ENCODE measurements at regions not wholly inside any gene's neighbourhood (a gene's known extent, or its start where the extent isn't known, plus 50 kb on each side); places are given as distances from the start of the nearest gene placed in this dataset.

GRCh38 chr7:10824154-10824553 lies 149.5 kb upstream of the PHF14 start:
- no peak overlapping the region for H3K9ac ChIP-seq (ENCODE audit: low read length)
- H3K4me1 ChIP-seq (ENCODE audit: insufficient read depth, low read length) = no peaks in the 10 kb centered on the region
- no peak overlapping the region for H2AFZ ChIP-seq (ENCODE audit: low read depth, low read length)
- Mint-ChIP-seq H3K27ac (ENCODE audit: unreplicated experiment) (no peak overlapping the region), H3K9me3 (ENCODE audit: unreplicated experiment) (no peaks in the 10 kb centered on the region), H3K4me3 (ENCODE audit: unreplicated experiment) (no peak overlapping the region), H3K36me3 (ENCODE audit: low read depth, unreplicated experiment) (no peaks in the 10 kb centered on the region), H3K27me3 (ENCODE audit: low read depth, unreplicated experiment) (no peaks in the 10 kb centered on the region), H3K4me1 (ENCODE audit: low read depth, unreplicated experiment) (no peaks in the 10 kb centered on the region)
- H3K79me2 ChIP-seq (ENCODE audit: insufficient read depth, low read length) = no peaks in the 10 kb centered on the region
- DNase-seq (ENCODE audit: low read depth) = no peak
- no peaks in the 10 kb centered on the region for H3K27me3 ChIP-seq (ENCODE audit: insufficient read depth, low read length)
- no peaks in the 10 kb centered on the region for H3K9me3 ChIP-seq (ENCODE audit: insufficient read depth, low read depth, low read length)
- FAIRE-seq = no peak
- TF ChIP-seq EZH2 (IDR thresholded peaks at IDR 0.05; ENCODE audit: insufficient read depth, low read length) = no peak
- TF ChIP-seq, protein P1, sequence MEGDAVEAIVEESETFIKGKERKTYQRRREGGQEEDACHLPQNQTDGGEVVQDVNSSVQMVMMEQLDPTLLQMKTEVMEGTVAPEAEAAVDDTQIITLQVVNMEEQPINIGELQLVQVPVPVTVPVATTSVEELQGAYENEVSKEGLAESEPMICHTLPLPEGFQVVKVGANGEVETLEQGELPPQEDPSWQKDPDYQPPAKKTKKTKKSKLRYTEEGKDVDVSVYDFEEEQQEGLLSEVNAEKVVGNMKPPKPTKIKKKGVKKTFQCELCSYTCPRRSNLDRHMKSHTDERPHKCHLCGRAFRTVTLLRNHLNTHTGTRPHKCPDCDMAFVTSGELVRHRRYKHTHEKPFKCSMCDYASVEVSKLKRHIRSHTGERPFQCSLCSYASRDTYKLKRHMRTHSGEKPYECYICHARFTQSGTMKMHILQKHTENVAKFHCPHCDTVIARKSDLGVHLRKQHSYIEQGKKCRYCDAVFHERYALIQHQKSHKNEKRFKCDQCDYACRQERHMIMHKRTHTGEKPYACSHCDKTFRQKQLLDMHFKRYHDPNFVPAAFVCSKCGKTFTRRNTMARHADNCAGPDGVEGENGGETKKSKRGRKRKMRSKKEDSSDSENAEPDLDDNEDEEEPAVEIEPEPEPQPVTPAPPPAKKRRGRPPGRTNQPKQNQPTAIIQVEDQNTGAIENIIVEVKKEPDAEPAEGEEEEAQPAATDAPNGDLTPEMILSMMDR (IDR thresholded peaks at IDR 0.05; ENCODE audit: insufficient read depth, low read depth, low read length) = no peak
- no peaks in the 10 kb centered on the region for H3K36me3 ChIP-seq (ENCODE audit: insufficient read depth, low read length)
- H3K4me2 ChIP-seq (ENCODE audit: low read length) = no peak overlapping the region
- no peak overlapping the region for H3K27ac ChIP-seq (ENCODE audit: low read depth, low read length)
- no peak overlapping the region for H3K4me3 ChIP-seq (ENCODE audit: insufficient read depth, low read depth, low read length)
- H4K20me1 ChIP-seq (ENCODE audit: insufficient read depth, low read length) = no peaks in the 10 kb centered on the region

DNA sequence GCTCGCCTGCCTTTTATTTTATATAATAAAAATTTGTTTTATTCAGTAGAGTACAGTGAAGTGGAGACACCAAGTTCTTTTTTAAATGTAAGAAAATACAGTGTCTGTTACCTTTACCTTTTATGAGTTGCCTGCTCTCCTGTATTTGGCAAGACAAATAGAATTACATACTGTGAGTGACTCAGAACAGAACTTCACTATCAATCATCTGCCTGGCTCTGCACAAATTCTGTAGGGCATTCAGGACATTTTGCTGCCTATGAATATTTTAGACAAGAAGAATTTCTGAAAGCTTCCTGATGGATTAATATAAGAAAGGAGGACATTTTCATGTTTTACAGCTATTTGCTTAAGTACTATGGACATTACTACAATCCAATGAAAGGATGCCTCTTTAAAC lies 135.4 kb upstream of the PHF14 start:
- Histone ChIP-seq H3K4me2 (ENCODE audit: low read length) (no peak overlapping the region), H3K79me2 (ENCODE audit: insufficient read depth, low read length) (no peaks in the 10 kb centered on the region), H3K36me3 (ENCODE audit: insufficient read depth, low read length) (no peaks in the 10 kb centered on the region), H3K4me3 (ENCODE audit: insufficient read depth, low read depth, low read length) (no peak overlapping the region), H2AFZ (ENCODE audit: low read depth, low read length) (no peak overlapping the region), H3K9me3 (ENCODE audit: insufficient read depth, low read depth, low read length) (no peaks in the 10 kb centered on the region), H3K4me1 (ENCODE audit: insufficient read depth, low read length) (no peaks in the 10 kb centered on the region), H3K9ac (ENCODE audit: low read length) (no peak overlapping the region), H4K20me1 (ENCODE audit: insufficient read depth, low read length) (no peaks in the 10 kb centered on the region), H3K27ac (ENCODE audit: low read depth, low read length) (no peak overlapping the region), H3K27me3 (ENCODE audit: insufficient read depth, low read length) (no peaks in the 10 kb centered on the region)
- H3K4me3 Mint-ChIP-seq (ENCODE audit: unreplicated experiment) = no peak overlapping the region
- no peak for DNase-seq (ENCODE audit: low read depth)
- H3K27me3 Mint-ChIP-seq (ENCODE audit: low read depth, unreplicated experiment) = peaks cover 4% of the 10 kb centered on the region
- peaks cover 2% of the 10 kb centered on the region for H3K9me3 Mint-ChIP-seq (ENCODE audit: unreplicated experiment)
- no peak overlapping the region for H3K27ac Mint-ChIP-seq (ENCODE audit: unreplicated experiment)
- H3K4me1 Mint-ChIP-seq (ENCODE audit: low read depth, unreplicated experiment) = no peaks in the 10 kb centered on the region
- H3K36me3 Mint-ChIP-seq (ENCODE audit: low read depth, unreplicated experiment) = no peaks in the 10 kb centered on the region
- FAIRE-seq = no peak
- no peak for TF ChIP-seq EZH2 (IDR thresholded peaks at IDR 0.05; ENCODE audit: insufficient read depth, low read length)
- TF ChIP-seq, protein P1 (IDR thresholded peaks at IDR 0.05; ENCODE audit: insufficient read depth, low read depth, low read length) = no peak

DNA sequence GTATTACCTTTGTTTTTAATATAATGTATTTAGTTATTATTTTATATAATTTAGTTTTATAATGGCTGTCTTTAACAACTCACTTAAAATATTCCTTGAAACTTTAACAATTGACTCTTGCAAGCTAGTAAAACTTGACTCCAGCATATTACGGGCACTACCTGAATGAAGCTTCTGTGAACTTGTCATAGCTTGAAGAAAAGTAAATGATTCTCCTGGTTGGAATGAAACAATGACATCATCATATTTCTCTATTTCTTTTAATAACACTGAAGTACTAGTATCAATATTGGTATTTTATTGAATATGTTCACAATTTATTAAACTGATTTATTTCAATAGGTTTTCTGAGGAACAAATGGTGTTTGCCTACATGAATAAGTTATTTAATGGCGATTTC lies 128.4 kb upstream of the PHF14 start:
- no peak overlapping the region for H3K9ac ChIP-seq (ENCODE audit: low read length)
- no peak for FAIRE-seq
- Mint-ChIP-seq H3K9me3 (ENCODE audit: unreplicated experiment) (no peaks in the 10 kb centered on the region), H3K27me3 (ENCODE audit: low read depth, unreplicated experiment) (no peaks in the 10 kb centered on the region), H3K36me3 (ENCODE audit: low read depth, unreplicated experiment) (no peaks in the 10 kb centered on the region), H3K4me3 (ENCODE audit: unreplicated experiment) (no peak overlapping the region), H3K4me1 (ENCODE audit: low read depth, unreplicated experiment) (no peaks in the 10 kb centered on the region), H3K27ac (ENCODE audit: unreplicated experiment) (no peak overlapping the region)
- no peak for TF ChIP-seq EZH2 (IDR thresholded peaks at IDR 0.05; ENCODE audit: insufficient read depth, low read length)
- TF ChIP-seq, protein P1 (IDR thresholded peaks at IDR 0.05; ENCODE audit: insufficient read depth, low read depth, low read length) = no peak
- H3K4me3 ChIP-seq (ENCODE audit: insufficient read depth, low read depth, low read length) = no peak overlapping the region
- no peaks in the 10 kb centered on the region for H3K36me3 ChIP-seq (ENCODE audit: insufficient read depth, low read length)
- H3K4me2 ChIP-seq (ENCODE audit: low read length) = no peak overlapping the region
- no peaks in the 10 kb centered on the region for H3K4me1 ChIP-seq (ENCODE audit: insufficient read depth, low read length)
- no peaks in the 10 kb centered on the region for H3K9me3 ChIP-seq (ENCODE audit: insufficient read depth, low read depth, low read length)
- DNase-seq (ENCODE audit: low read depth) = no peak
- H3K27ac ChIP-seq (ENCODE audit: low read depth, low read length) = no peak overlapping the region
- H2AFZ ChIP-seq (ENCODE audit: low read depth, low read length) = no peak overlapping the region
- H4K20me1 ChIP-seq (ENCODE audit: insufficient read depth, low read length) = no peaks in the 10 kb centered on the region
- H3K27me3 ChIP-seq (ENCODE audit: insufficient read depth, low read length) = no peaks in the 10 kb centered on the region
- no peaks in the 10 kb centered on the region for H3K79me2 ChIP-seq (ENCODE audit: insufficient read depth, low read length)

Data from astrocyte (in vitro differentiated cells and primary cell).